ENCODE measurements at regions not wholly inside any gene's neighbourhood (a gene's known extent, or its start where the extent isn't known, plus 50 kb on each side); places are given as distances from the start of the nearest gene placed in this dataset.

DNA sequence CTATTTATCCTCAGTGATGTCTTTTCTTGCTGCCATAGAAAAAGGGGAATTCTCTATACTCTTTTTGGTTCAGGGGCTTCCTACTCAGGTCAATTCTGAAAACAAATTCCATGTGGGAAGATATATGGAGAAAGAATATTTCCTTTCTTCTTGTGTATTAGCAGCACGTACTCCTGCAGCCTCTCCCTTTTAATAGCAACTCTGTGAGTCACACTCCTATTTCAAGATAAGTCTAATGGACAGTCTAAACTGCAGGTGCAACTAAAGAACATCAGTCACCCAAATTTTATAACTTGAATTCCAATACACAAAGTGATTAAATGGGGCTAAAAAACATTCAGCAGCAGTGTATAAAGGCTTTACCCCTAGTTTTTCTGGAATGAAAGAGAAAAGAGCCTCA, 942.2 kb downstream of the CNTNAP5 start:
- no peak for TF ChIP-seq TAF1 (IDR thresholded peaks at IDR 0.05; ENCODE audit: low read depth, low read length)
- no peak for TF ChIP-seq POLR2A (IDR thresholded peaks at IDR 0.05; ENCODE audit: low read depth, low read length)
